ENCODE measurements at regions not wholly inside any gene's neighbourhood (a gene's known extent, or its start where the extent isn't known, plus 50 kb on each side); places are given as distances from the start of the nearest gene placed in this dataset.

GRCh38 chr3:70580021-70580420 is 267.6 kb upstream of the MDFIC2 start:
- TF ChIP-seq CTCF (IDR thresholded peaks at IDR 0.05) (no peak), POLR2AphosphoS5 (IDR thresholded peaks at IDR 0.05) (no peak)
